Inflammatory macrophage (primary cell): ENCODE measurements at regions not wholly inside any gene's neighbourhood (a gene's known extent, or its start where the extent isn't known, plus 50 kb on each side); places are given as distances from the start of the nearest gene placed in this dataset.
"Not testable (repeated sequence)": the region's sequence is repeated elsewhere in the genome, so short reads cannot be mapped to it uniquely, and the experiment has no call there.

Experiments used
- DNase-seq, 2 donors: peaks; one replicate each; pipeline ENCODE4 v3.0.0-alpha.2; 2020 to 2022

- no peak for DNase-seq
Measured at GRCh38 chr16:52234626-52235025, 312.3 kb downstream of the TOX3 start.

- DNase-seq: no peak
Measured at GRCh38 chr16:52229471-52229870, 317.5 kb downstream of the TOX3 start.

DNA sequence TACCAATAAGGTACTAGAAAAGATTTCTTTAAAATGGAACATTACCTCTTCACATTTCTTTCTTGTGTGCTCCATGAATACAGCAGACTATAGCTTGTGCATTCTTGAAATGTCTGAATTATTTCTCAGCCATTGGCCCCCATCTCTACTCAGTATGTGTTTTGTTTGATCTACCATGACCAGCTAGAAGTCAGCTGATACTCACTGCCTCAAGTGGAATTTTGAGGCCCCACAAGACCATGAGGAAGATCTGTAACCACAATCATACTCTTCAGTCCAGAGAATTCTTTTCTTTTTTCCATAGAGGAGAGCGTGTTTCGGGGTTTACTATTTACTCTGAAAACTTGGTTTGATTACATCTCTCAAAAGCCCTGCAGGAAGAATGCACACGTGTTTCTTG, 319.1 kb downstream of the TOX3 start:
- no peak for DNase-seq

DNA sequence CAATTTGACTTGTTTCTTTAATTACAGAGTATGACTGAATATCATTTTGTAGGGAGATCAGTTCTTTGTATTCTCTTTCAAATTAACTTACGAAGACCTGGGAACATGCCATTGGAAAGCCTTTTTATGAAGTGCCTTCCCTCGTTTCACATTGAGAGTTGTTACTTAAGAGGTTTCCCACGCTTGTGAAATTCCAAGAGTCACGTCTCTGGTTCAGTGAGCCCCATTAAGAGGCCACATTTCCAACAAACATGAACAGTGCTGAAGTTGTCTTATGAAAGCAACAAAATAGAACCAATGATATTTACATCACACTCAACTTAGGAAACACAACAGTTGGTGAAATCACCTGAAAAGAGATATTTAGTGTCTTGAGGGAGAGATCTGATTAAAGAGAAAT, 334.1 kb downstream of the TOX3 start:
- DNase-seq: no peak

- DNase-seq: no peak
Measured at GRCh38 chr16:52209227-52209626, 337.7 kb downstream of the TOX3 start.

DNA sequence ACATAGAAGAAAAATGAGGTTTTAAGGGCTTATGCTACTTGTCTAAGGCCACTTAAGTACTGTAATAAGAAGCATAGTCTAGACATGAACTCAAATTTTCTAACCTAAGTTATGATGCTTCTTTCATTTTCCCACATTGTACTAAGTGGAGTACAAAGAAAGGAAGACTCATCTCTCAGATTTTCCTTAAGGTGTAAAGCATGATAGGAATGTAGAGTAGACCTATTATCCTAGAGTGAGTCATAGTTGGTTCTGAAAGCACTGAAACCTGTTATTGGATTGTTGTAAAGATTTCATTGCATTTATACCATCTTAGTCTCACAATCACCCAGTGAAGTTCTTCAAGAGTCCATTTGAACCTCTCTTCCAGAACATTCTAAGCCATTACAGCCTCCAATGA, 343.8 kb downstream of the TOX3 start:
- no peak for DNase-seq

- DNase-seq: no peak
Measured at GRCh38 chr16:52193441-52193840, 353.5 kb downstream of the TOX3 start.

GRCh38 chr16:52191531-52192134, 355.3 kb downstream of the TOX3 start:
- peak; percentile 53 to 57 for DNase-seq

- no peak for DNase-seq
Measured at GRCh38 chr16:52184336-52184735, 362.6 kb downstream of the TOX3 start.

GRCh38 chr16:52182840-52183239, 364.1 kb downstream of the TOX3 start:
- no peak for DNase-seq

DNA sequence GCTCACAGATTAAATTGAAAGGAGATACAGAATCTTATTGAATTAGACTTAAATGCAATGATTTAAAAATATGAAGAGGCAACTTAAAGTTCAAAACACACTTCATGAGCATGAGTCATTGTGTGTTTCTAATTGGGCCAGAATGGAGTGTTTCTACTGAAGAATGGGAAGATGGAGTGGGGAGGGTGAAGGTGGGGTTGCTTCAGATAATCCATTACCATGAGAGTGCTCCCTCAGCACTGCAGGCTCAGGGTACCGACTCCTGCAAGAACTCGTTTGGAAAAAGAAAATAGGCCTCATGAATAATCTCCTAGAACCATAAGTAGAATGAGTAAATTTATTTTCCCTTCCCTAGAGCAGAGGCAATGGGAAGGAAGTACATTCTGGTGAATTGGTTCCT, 372.8 kb downstream of the TOX3 start:
- no peak for DNase-seq

GRCh38 chr16:52171481-52171880, 375.5 kb downstream of the TOX3 start:
- no peak for DNase-seq

GRCh38 chr16:52167328-52167727, 379.6 kb downstream of the TOX3 start:
- DNase-seq: no peak

DNA sequence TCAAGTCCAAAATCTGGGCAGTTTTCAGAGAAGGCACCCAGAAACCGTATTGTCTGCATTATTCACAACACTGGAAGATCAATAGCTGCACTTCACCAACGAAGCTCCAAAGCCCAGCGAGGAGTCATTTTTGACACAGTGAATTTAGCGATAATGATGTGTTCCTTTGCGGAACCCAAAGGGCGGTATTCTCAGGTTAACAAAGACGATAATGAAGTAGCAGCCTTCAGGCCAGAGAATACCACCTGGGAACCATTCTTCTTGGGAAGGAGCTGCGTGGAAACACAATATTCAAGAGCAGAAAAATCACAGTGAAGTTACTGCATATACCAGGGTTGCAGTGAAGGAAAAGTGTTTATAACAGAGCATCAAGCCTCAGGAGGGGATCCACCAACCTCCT, 381.0 kb downstream of the TOX3 start:
- no peak for DNase-seq

GRCh38 chr16:52149003-52149402, 397.9 kb downstream of the TOX3 start:
- DNase-seq: no peak

DNA sequence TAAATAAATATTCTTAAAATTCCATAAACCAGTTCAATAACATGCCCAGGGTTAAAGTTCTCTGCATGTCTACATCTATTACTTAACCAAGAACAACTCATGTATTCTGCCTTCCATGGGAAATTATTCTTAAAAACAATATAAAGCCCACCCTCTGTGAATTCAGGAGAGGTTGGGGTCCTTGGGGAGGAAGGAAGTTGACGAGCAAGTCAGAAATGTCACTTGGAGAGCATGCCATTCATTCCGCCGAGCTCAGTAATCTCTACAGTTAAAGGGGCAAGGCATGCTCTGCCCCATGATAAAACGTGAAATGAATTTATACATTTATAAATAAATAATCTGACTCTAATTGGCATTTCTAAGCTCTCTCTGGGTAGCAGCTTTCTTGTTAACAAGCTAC, 405.1 kb downstream of the TOX3 start:
- DNase-seq: no peak

DNA sequence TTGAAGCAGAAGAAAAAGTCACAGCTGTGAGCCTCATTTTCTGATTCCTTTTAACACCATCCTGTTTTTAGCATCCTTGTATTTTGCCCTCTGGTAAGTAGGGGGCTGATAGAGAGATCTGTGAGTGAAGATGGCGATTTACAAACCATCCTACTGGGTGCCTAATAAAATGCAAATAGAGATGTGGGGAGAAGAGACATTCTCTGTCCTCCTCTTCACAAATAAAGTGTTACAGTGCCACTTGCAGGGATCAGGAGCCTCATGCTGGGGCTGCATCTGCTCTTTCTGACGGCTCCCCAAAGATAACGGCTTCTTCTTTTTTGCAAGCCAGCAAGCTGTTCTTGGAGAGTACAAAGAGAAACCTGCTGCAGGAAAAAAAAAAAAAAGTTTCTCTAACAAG, 418.6 kb downstream of the TOX3 start:
- no peak for DNase-seq

- DNase-seq: no peak
Measured at GRCh38 chr16:52123842-52124241, 423.1 kb downstream of the TOX3 start.

GRCh38 chr16:52123061-52123839, 423.7 kb downstream of the TOX3 start:
- DNase-seq: no peak

- no peak for DNase-seq
Measured at GRCh38 chr16:52117171-52117570, 429.8 kb downstream of the TOX3 start.

DNA sequence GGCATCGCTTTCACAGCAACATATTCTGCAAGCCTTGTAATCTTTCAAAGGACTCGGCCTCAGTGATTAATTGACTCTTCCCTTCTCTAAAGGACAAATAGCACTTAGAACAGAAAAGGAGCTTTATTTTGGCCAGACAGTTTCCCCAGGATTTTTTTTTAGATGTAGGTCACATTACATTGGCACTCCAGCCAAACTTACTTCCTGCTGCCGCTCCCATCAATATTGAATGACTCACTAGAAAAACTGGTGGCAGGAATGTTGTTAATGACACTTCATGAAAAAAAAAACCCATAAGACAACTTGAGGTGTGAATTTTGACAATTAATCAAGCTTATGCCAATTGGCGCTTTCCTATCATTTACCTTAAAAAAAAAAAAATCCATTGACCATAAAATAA, 432.6 kb downstream of the TOX3 start:
- no peak for DNase-seq

DNA sequence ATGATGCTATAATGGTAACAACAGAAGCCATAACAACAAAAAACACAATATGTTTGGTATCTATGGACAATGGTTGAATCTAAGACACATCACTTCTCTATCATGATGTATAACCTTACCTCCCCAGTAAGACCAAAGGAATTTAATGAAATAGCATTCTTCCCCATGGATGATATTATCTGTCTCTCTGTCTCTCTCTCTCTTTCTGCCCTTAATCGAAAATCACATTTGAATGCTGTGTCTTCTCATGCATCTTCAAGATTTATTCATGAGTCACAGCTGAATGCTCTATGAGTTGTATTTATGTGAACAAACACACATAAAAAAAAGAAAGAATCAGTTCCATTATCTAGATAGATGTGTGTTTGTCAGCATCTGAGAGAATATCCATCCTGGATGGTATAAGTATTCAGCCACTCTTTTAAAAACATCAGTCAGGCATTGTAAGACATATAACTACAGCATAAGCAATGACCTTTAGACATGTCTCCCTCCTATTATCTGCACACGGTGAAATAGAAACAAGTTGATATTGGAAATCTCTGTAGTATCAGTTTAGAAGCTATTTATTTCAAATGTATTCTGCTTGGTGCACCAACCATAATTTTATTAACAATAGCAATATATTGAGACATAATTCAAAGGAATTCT, 433.3 kb downstream of the TOX3 start:
- no peak for DNase-seq

DNA sequence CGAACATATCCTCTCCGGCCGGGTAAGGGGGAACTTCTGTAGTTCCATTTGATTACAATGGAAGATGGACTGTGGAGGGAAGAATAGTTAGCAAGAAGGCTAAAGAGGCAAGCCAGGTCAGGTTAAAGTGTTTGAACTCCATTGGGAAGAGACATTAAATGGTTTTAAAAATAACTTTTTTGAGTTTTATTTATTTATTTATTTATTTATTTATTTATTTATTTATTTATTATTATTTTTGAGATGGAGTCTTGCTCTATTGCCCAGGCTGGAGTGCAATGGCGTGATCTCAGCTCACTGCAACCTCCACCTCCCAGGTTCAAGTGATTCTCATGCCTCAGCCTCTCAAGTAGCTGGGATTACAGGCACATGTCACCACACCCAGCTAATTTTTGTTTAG, 441.9 kb downstream of the TOX3 start:
- not testable (repeated sequence) for DNase-seq

GRCh38 chr16:52103791-52104190, 443.2 kb downstream of the TOX3 start:
- no peak for DNase-seq
